ENCODE measurements at regions not wholly inside any gene's neighbourhood (a gene's known extent, or its start where the extent isn't known, plus 50 kb on each side); places are given as distances from the start of the nearest gene placed in this dataset.

DNA sequence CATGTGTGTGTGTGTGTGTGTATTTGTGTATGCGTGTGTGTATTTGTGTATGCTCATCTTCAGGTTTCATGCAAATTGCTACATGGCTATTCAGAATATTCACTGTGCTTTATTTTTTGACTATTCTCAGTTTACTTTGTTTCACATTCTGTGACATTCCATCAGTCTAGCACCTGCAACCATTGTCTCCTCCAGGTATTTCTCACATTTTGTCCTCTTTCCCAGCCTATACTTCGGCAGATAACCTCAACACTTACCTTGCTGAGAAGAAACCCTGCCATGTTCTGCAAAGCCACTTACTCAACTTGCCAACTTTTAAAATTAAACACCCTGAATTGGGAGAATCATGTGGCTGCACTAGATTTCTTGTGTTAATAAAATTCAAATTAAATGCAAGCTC is 135.4 kb upstream of the REG3A start:
- TF ChIP-seq POLR2A (IDR thresholded peaks at IDR 0.05) (no peak), POLR2AphosphoS5 (IDR thresholded peaks at IDR 0.05) (no peak)
- TF ChIP-seq, protein P1, sequence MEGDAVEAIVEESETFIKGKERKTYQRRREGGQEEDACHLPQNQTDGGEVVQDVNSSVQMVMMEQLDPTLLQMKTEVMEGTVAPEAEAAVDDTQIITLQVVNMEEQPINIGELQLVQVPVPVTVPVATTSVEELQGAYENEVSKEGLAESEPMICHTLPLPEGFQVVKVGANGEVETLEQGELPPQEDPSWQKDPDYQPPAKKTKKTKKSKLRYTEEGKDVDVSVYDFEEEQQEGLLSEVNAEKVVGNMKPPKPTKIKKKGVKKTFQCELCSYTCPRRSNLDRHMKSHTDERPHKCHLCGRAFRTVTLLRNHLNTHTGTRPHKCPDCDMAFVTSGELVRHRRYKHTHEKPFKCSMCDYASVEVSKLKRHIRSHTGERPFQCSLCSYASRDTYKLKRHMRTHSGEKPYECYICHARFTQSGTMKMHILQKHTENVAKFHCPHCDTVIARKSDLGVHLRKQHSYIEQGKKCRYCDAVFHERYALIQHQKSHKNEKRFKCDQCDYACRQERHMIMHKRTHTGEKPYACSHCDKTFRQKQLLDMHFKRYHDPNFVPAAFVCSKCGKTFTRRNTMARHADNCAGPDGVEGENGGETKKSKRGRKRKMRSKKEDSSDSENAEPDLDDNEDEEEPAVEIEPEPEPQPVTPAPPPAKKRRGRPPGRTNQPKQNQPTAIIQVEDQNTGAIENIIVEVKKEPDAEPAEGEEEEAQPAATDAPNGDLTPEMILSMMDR (IDR thresholded peaks at IDR 0.05), result no peak
